ENCODE measurements at regions not wholly inside any gene's neighbourhood (a gene's known extent, or its start where the extent isn't known, plus 50 kb on each side); places are given as distances from the start of the nearest gene placed in this dataset.

DNA sequence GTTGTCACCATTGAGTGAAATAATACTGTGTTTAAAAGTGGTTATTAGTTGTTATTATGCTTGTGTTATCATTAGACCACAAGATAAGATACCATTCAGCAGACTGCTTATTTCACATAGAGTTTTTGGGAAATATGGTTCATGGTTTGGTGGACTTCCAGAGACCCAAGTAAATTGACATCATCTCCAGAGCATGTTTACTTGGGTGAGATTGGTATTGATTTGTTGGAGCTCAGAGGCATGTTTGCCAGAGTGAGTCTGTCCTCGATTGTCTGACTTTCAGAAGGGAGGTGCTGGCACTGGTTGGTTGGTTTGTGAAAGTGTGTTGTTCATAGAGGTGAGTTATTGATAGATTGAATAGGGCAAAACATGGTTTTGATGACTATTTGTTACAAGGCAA is 291.4 kb downstream of the TGFB2 start:
- no peak overlapping the region for H3K27ac ChIP-seq (ENCODE audit: low read depth, low read length)
- no peak overlapping the region for H3K9ac ChIP-seq (ENCODE audit: low read depth, low read length)

DNA sequence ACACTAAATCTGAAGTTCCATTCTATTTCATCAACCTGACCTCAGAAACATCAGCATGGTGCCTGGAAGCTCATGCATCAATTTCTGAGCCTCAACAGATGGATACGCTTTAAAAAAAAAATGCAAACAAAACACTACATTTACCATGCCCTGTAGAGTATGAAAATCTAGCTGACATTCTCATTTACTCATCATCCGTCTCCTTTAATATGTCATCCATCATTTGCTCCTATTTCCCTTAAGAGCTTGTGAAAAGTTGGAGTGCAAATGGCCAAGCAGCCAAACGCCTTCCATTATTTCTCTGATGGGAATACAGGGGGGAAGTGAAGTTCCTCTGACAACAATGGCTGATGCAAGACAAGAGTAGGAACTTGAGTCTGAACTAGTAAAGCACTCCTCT is 295.0 kb downstream of the TGFB2 start:
- no peaks in the 10 kb centered on the region for H3K9me3 ChIP-seq (ENCODE audit: control insufficient read depth, insufficient read depth, low read length)

More for the DNA sequence above, 291.4 kb downstream of the TGFB2 start:
- Histone ChIP-seq H3K4me1 (ENCODE audit: control insufficient read depth, insufficient read depth, low read length) (no peaks in the 10 kb centered on the region), H3K9me3 (ENCODE audit: control insufficient read depth, insufficient read depth, low read length) (no peaks in the 10 kb centered on the region), H3K27me3 (ENCODE audit: control insufficient read depth, insufficient read depth, low read length) (no peaks in the 10 kb centered on the region), H3K4me3 (ENCODE audit: low read depth, low read length) (no peak overlapping the region), H3K36me3 (ENCODE audit: control insufficient read depth, insufficient read depth, low read length) (no peaks in the 10 kb centered on the region)

DNA sequence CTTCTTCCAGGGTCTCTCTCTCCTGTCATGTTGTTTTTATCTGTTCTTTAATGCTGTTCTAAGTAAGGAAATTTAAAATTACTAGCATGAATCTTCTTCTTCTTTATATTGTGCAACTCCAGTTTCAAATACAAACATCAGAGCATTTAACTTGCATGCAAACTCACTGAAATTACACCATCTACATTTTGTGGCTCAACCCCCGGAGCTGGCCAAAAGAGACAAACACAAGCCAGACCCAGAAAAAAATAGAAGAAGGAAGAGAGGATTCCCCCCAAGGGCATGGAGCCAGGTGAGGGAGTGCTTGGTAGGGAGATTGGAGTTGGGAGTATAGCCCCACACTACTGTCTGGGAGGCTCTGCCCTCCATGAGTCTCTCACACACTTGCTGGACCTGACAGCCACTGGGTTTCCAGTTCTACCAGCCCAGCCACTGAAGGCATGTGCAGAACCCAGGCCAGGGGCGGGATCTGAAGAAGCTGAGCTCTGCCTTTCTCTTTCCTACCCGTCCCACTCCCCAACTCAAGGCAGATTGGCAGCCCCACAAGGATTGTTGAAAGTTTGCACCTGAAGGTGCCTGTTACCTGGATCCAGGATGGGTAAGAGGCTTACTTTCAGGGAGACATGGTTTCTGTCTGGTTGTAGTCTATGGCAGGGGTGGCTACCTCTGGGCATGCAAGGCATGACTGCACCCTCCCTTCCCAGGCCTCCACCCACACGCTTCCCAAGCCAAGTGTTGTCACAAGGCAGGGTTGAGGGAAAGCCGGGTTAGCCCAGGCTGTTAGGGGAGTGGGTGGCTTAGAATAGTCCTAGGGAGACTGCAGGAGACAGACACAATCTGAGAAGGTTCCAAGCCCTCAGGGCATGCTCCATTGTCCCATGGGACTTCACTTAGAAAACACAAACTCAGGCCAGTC is 297.2 kb downstream of the TGFB2 start:
- no peak overlapping the region for H3K9ac ChIP-seq (ENCODE audit: low read depth, low read length)
- H3K27me3 ChIP-seq (ENCODE audit: control insufficient read depth, insufficient read depth, low read length), result no peaks in the 10 kb centered on the region
- no peak overlapping the region for H3K4me3 ChIP-seq (ENCODE audit: low read depth, low read length)
- no peaks in the 10 kb centered on the region for H3K4me1 ChIP-seq (ENCODE audit: control insufficient read depth, insufficient read depth, low read length)
- no peak overlapping the region for H3K27ac ChIP-seq (ENCODE audit: low read depth, low read length)
- H3K36me3 ChIP-seq (ENCODE audit: control insufficient read depth, insufficient read depth, low read length), result no peaks in the 10 kb centered on the region
- no peaks in the 10 kb centered on the region for H3K9me3 ChIP-seq (ENCODE audit: control insufficient read depth, insufficient read depth, low read length)

More for the DNA sequence above, 295.0 kb downstream of the TGFB2 start:
- Histone ChIP-seq H3K27ac (ENCODE audit: low read depth, low read length) (no peak overlapping the region), H3K4me3 (ENCODE audit: low read depth, low read length) (no peak overlapping the region), H3K27me3 (ENCODE audit: control insufficient read depth, insufficient read depth, low read length) (no peaks in the 10 kb centered on the region), H3K9ac (ENCODE audit: low read depth, low read length) (no peak overlapping the region), H3K4me1 (ENCODE audit: control insufficient read depth, insufficient read depth, low read length) (no peaks in the 10 kb centered on the region), H3K36me3 (ENCODE audit: control insufficient read depth, insufficient read depth, low read length) (no peaks in the 10 kb centered on the region)

DNA sequence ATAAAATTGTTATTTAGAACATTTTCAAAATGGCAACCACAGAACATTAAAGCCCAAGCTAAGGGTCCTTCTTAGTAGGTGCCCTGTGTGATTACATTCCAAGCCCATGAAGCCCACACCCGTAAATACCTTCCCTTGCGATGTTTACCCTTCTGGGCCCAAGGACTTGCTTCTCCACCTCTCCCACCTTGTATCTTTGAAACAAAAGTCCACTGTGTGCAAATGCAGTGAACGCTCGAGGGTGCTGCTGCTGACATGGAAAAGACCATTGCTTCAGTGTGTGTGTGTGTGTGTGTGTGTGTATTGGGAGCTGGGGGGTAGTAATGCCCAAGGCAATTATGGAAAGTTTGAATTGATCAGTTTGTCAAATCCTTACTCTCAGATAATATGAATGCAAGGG is 298.1 kb downstream of the TGFB2 start:
- Histone ChIP-seq H3K27ac (ENCODE audit: low read depth, low read length) (no peak overlapping the region), H3K9me3 (ENCODE audit: control insufficient read depth, insufficient read depth, low read length) (no peaks in the 10 kb centered on the region), H3K36me3 (ENCODE audit: control insufficient read depth, insufficient read depth, low read length) (no peaks in the 10 kb centered on the region), H3K4me3 (ENCODE audit: low read depth, low read length) (no peak overlapping the region), H3K27me3 (ENCODE audit: control insufficient read depth, insufficient read depth, low read length) (no peaks in the 10 kb centered on the region), H3K9ac (ENCODE audit: low read depth, low read length) (no peak overlapping the region), H3K4me1 (ENCODE audit: control insufficient read depth, insufficient read depth, low read length) (no peaks in the 10 kb centered on the region)

DNA sequence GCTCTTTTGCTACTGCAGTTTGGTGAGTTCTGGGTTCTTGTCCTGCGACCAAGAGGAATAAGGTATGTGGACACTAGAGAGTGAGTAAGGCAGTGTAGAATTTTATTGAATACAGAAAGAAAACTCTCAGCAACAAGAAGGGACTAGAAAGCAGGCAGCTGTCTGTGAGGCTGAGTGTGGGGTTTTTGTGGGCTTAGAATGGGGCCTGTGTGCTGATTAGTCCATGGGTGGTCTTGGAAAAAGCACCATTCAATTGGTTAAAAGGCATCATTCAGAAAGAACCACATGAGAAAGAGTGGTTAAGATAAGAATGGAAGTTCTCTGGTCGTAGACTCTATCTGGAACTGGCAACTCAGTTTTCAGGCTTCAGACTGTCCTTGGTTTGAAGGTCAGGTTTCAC is 298.8 kb downstream of the TGFB2 start:
- Histone ChIP-seq H3K27ac (ENCODE audit: low read depth, low read length) (no peak overlapping the region), H3K36me3 (ENCODE audit: control insufficient read depth, insufficient read depth, low read length) (no peaks in the 10 kb centered on the region), H3K9ac (ENCODE audit: low read depth, low read length) (no peak overlapping the region), H3K4me1 (ENCODE audit: control insufficient read depth, insufficient read depth, low read length) (no peaks in the 10 kb centered on the region), H3K4me3 (ENCODE audit: low read depth, low read length) (no peak overlapping the region), H3K27me3 (ENCODE audit: control insufficient read depth, insufficient read depth, low read length) (no peaks in the 10 kb centered on the region), H3K9me3 (ENCODE audit: control insufficient read depth, insufficient read depth, low read length) (no peaks in the 10 kb centered on the region)

DNA sequence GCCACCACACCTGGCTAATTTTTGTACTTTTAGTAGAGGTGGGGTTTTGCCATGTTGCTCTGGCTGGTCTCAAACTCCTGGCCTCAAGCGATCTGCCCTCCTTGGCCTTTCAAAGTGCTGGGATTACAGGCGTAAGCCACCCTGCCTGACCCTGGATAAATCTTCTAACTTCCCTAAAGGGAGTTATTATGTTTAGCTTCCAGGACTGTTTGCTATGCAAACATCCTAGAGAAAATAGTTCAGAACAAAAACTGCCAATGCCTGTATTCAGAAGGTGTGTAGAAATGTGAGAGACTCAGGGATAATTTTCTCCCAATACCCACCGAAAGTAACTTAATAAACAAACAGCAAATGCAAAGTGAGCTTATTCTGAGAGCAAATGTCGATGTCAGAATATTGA is 301.2 kb downstream of the TGFB2 start:
- H3K4me1 ChIP-seq (ENCODE audit: control insufficient read depth, insufficient read depth, low read length), result no peaks in the 10 kb centered on the region
- no peaks in the 10 kb centered on the region for H3K36me3 ChIP-seq (ENCODE audit: control insufficient read depth, insufficient read depth, low read length)
- H3K9me3 ChIP-seq (ENCODE audit: control insufficient read depth, insufficient read depth, low read length), result no peaks in the 10 kb centered on the region
- no peak overlapping the region for H3K27ac ChIP-seq (ENCODE audit: low read depth, low read length)
- H3K27me3 ChIP-seq (ENCODE audit: control insufficient read depth, insufficient read depth, low read length), result no peaks in the 10 kb centered on the region
- no peak overlapping the region for H3K9ac ChIP-seq (ENCODE audit: low read depth, low read length)
- H3K4me3 ChIP-seq (ENCODE audit: low read depth, low read length), result no peak overlapping the region

DNA sequence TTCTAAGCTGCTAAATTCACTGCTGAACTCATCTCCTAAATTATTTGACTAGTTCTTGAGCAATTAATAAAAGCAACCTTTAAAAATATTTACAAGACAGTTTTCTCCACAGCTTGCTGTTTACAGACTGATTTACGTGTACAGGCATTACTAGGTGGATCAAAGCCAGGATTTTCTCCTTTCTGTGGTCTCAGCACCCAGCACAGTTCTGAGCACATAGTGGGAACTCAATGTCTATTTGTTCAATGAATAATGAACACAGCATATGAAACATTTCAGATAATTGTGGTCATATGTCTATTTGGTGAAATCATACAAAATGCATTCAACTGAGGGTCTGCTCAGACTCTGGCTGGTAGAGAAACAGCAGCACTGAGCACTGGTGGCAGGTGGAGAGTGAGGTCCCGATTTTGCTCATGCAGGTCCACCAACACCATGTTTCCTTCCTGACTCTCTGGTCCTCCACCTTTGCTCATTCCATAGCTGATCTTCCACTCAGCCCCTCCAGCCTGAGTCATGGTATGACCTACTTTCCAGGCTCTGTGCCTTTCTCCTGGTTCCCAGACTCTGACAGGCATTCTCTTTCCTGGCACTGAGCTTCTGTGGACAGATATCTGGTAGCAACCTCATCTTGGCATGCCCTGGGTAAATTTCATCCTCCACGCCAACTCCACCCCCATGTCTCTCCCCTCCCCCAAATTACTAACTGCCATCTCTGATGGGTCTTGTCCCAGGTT is 311.3 kb downstream of the TGFB2 start:
- Histone ChIP-seq H3K4me1 (ENCODE audit: control insufficient read depth, insufficient read depth, low read length) (peaks cover 3% of the 10 kb centered on the region; the same call in 1 of the 2 replicates), H3K4me3 (ENCODE audit: low read depth, low read length) (no peak overlapping the region), H3K9ac (ENCODE audit: low read depth, low read length) (no peak overlapping the region), H3K9me3 (ENCODE audit: control insufficient read depth, insufficient read depth, low read length) (no peaks in the 10 kb centered on the region), H3K27ac (ENCODE audit: low read depth, low read length) (no peak overlapping the region), H3K36me3 (ENCODE audit: control insufficient read depth, insufficient read depth, low read length) (no peaks in the 10 kb centered on the region), H3K27me3 (ENCODE audit: control insufficient read depth, insufficient read depth, low read length) (no peaks in the 10 kb centered on the region)

DNA sequence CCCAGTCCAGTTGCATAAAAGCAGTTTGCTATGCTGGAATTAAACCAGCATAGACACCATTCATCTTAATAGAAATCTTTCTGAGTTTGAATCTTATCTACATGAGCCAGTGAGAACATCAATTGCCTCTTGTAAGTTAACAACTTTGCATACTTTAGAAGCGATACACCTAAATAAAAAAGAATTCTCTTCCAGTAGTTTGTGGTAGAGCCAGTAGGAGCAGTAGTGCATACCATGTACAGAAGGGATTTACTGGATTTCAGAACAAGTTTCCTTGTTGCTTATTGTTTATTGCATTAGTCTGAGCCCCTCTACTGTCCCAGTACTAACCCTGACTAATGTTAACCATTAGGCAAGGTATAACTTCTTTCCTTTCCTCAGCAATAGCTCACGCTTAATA is 313.1 kb downstream of the TGFB2 start:
- Histone ChIP-seq H3K4me3 (ENCODE audit: low read depth, low read length) (no peak overlapping the region), H3K9me3 (ENCODE audit: control insufficient read depth, insufficient read depth, low read length) (no peaks in the 10 kb centered on the region), H3K27me3 (ENCODE audit: control insufficient read depth, insufficient read depth, low read length) (no peaks in the 10 kb centered on the region), H3K27ac (ENCODE audit: low read depth, low read length) (no peak overlapping the region), H3K4me1 (ENCODE audit: control insufficient read depth, insufficient read depth, low read length) (peaks cover 3% of the 10 kb centered on the region; the same call in 1 of the 2 replicates), H3K36me3 (ENCODE audit: control insufficient read depth, insufficient read depth, low read length) (no peaks in the 10 kb centered on the region), H3K9ac (ENCODE audit: low read depth, low read length) (no peak overlapping the region)

DNA sequence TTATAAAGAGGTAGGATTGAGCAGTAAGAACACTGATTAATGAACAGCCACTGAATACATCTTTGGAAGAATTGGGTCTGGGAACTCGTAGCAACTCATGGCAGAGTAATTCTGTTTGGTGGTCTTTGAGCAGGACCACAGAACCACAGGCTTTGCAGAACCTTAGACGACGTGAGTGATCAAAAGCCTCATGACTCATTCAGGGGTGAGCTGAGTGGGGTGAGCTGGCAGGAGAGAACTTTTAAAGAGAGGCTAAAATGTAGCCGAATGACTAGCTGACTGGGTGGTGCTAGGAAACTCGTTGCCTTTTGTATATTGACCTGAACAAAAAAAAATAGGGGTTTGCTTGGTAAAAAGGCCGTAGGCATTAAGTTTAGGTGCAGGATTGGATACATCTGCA is 313.8 kb downstream of the TGFB2 start:
- Histone ChIP-seq H3K27me3 (ENCODE audit: control insufficient read depth, insufficient read depth, low read length) (no peaks in the 10 kb centered on the region), H3K36me3 (ENCODE audit: control insufficient read depth, insufficient read depth, low read length) (no peaks in the 10 kb centered on the region), H3K27ac (ENCODE audit: low read depth, low read length) (no peak overlapping the region), H3K9ac (ENCODE audit: low read depth, low read length) (no peak overlapping the region), H3K4me3 (ENCODE audit: low read depth, low read length) (no peak overlapping the region), H3K4me1 (ENCODE audit: control insufficient read depth, insufficient read depth, low read length) (peaks cover 3% of the 10 kb centered on the region; the same call in 1 of the 2 replicates), H3K9me3 (ENCODE audit: control insufficient read depth, insufficient read depth, low read length) (no peaks in the 10 kb centered on the region)

DNA sequence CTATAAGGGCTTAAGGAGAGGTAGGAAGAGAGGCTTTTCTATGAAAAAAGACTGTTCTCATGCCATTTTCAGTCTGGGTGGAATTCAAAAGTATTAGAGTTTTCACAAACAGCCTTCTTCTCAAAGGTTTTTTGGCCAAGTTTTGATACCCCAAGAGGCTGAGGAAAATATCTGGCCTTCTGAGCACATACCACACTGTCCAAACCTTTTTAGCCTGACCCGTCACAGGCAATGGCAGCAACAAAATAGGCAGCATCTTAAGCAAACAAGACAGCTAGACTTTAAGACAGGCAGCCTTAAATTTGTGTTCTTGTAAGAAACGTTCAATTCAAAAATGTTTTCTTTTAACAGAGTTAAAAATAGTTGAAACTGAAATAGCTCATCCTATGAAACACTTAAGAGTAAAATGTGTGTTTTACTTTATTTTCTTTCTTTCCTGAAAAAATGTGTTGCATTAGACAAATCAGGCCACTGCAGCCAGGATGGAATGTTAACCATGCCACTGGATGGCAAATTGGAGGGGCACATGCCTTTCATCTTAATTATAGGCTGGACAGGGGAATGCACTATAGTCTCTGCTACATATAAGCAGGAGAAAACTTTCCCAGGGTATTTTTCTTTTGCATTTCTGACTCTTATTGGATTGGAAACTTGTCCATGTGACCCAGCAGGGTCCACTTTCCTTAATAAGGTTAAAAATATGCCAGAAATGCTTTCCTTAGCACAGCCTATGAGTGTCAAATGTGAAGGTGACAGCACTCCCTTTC is 315.0 kb downstream of the TGFB2 start:
- no peak overlapping the region for H3K4me3 ChIP-seq (ENCODE audit: low read depth, low read length)
- H3K9ac ChIP-seq (ENCODE audit: low read depth, low read length), result no peak overlapping the region
- H3K9me3 ChIP-seq (ENCODE audit: control insufficient read depth, insufficient read depth, low read length), result no peaks in the 10 kb centered on the region
- peaks cover 3% of the 10 kb centered on the region; the same call in 1 of the 2 replicates for H3K4me1 ChIP-seq (ENCODE audit: control insufficient read depth, insufficient read depth, low read length)
- no peaks in the 10 kb centered on the region for H3K27me3 ChIP-seq (ENCODE audit: control insufficient read depth, insufficient read depth, low read length)
- H3K36me3 ChIP-seq (ENCODE audit: control insufficient read depth, insufficient read depth, low read length), result no peaks in the 10 kb centered on the region
- no peak overlapping the region for H3K27ac ChIP-seq (ENCODE audit: low read depth, low read length)
